ENCODE measurements at regions not wholly inside any gene's neighbourhood (a gene's known extent, or its start where the extent isn't known, plus 50 kb on each side); places are given as distances from the start of the nearest gene placed in this dataset.

DNA sequence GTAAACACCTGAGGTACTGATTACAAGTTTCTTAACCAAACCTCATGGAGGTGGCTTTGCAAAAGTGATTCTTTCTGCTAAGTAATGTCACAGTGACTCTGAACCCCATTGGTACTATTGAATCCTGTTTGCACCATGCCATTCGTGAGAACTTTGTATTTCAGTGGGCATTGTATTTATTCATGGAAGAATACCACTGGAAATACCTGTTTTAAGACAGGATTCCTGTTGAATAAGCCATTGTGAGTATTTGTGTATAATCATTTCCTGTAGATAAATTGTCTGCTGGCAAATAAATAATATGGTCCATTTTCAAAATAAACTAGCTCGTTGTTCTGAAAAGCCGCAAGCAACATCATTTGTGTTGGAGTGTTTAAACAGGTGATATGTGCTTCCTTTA, 136.4 kb upstream of the GUCY1A1 start:
- H3K27me3 ChIP-seq (replicated peaks; ENCODE audit: control insufficient read depth, insufficient read depth, low read length) = no peaks in the 10 kb centered on the region
- no peak overlapping the region for H3K4me3 ChIP-seq (ENCODE audit: low read length)
- H3K9me3 ChIP-seq (ENCODE audit: control insufficient read depth, low read length) = no peaks in the 10 kb centered on the region
- peaks cover 14% of the 10 kb centered on the region for H3K4me1 ChIP-seq (ENCODE audit: control insufficient read depth, insufficient read depth, low read length)
- DNase-seq (ENCODE audit: low read depth) = no peak
- H3K9ac ChIP-seq (ENCODE audit: low read length) = no peak overlapping the region
- no peaks in the 10 kb centered on the region for H3K36me3 ChIP-seq (ENCODE audit: control insufficient read depth, insufficient read depth, low read length, severe bottlenecking)

- Histone ChIP-seq H3K9ac (ENCODE audit: low read length) (no peak overlapping the region), H3K4me3 (ENCODE audit: low read length) (no peak overlapping the region), H3K4me1 (ENCODE audit: control insufficient read depth, insufficient read depth, low read length) (peaks cover 14% of the 10 kb centered on the region), H3K9me3 (ENCODE audit: control insufficient read depth, low read length) (no peaks in the 10 kb centered on the region), H3K36me3 (ENCODE audit: control insufficient read depth, insufficient read depth, low read length, severe bottlenecking) (no peaks in the 10 kb centered on the region), H3K27me3 (replicated peaks; ENCODE audit: control insufficient read depth, insufficient read depth, low read length) (no peaks in the 10 kb centered on the region)
- no peak for DNase-seq (ENCODE audit: low read depth)
Observed at GRCh38 chr4:155529716-155530115, 136.9 kb upstream of the GUCY1A1 start.

- DNase-seq (ENCODE audit: low read depth) = peak; percentile 32
- no peaks in the 10 kb centered on the region for H3K9me3 ChIP-seq (ENCODE audit: control insufficient read depth, low read length)
- no peaks in the 10 kb centered on the region for H3K27me3 ChIP-seq (replicated peaks; ENCODE audit: control insufficient read depth, insufficient read depth, low read length)
- H3K9ac ChIP-seq (ENCODE audit: low read length) = no peak overlapping the region
- H3K4me1 ChIP-seq (ENCODE audit: control insufficient read depth, insufficient read depth, low read length) = peaks cover 14% of the 10 kb centered on the region
- no peaks in the 10 kb centered on the region for H3K36me3 ChIP-seq (ENCODE audit: control insufficient read depth, insufficient read depth, low read length, severe bottlenecking)
- H3K4me3 ChIP-seq (ENCODE audit: low read length) = no peak overlapping the region
Observed at GRCh38 chr4:155529272-155529671, 137.4 kb upstream of the GUCY1A1 start.

DNA sequence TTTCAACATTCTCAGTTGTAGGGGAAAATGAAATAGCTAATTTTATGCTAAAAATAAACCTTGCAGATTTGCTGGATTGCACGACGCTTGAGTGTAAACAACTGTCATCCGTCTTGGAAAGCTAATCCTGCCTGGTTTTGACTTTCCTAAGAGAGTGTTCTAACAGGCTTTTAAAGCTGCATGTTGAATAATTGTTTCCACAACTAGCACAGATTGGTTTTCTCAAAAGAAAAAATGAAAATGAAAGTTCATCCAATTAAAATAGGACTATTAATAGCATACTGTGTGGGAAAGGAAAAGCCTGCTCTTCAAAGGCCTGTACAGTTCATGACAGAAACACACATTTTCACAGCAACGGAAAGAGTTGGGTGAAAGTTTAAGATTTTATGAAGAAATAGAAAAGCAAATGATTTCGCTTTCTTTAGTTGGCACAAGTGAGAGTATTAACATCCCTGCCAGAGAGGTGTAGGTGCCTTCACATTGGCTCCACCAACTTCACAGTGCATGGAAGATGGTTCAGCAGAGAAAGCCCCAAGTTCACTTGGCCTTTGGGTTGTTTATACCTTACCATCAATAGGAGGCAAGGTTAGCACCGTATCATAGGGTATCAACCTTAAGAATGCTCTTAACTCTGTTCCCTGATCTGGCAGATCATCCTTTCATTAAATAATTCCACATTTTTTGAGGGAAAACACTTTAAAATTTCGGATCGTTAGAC, 140.0 kb upstream of the GUCY1A1 start:
- no peaks in the 10 kb centered on the region for H3K27me3 ChIP-seq (replicated peaks; ENCODE audit: control insufficient read depth, insufficient read depth, low read length)
- H3K9me3 ChIP-seq (ENCODE audit: control insufficient read depth, low read length) = peaks cover 2% of the 10 kb centered on the region
- peaks cover 14% of the 10 kb centered on the region for H3K4me1 ChIP-seq (ENCODE audit: control insufficient read depth, insufficient read depth, low read length)
- no peaks in the 10 kb centered on the region for H3K36me3 ChIP-seq (ENCODE audit: control insufficient read depth, insufficient read depth, low read length, severe bottlenecking)
- H3K4me3 ChIP-seq (ENCODE audit: low read length) = peak overlapping the region; percentile 63
- H3K9ac ChIP-seq (ENCODE audit: low read length) = peak overlapping the region; percentile 75
- peak; percentile 61 for DNase-seq (ENCODE audit: low read depth)

DNA sequence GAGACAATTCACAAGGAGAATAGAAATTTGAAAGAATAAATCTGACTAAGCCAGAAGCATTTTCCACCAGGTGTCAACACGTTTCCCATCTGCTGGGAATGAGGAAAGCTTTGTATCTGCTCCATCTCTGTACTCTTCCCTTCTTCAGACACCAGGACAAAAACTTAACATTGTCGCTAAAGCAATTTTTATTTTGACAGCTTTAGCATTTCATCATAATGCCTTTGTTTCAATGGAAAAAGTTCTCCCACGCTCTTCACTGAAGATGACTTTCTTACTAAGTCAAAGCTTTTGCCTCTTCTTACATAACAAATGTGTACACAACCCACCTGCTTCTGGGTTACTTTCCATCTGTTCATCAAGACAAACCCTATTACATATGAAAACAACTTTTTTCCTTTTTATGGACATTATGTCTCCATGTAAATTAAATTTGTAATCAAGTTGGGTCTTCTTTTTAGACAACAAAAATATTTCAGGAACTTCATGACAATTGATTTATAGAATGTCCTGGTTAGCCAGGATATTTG, 141.7 kb upstream of the GUCY1A1 start:
- H3K4me3 ChIP-seq (ENCODE audit: low read length) = no peak overlapping the region
- no peak for DNase-seq (ENCODE audit: low read depth)
- H3K36me3 ChIP-seq (ENCODE audit: control insufficient read depth, insufficient read depth, low read length, severe bottlenecking) = no peaks in the 10 kb centered on the region
- H3K9me3 ChIP-seq (ENCODE audit: control insufficient read depth, low read length) = peaks cover 9% of the 10 kb centered on the region
- no peak overlapping the region for H3K9ac ChIP-seq (ENCODE audit: low read length)
- H3K4me1 ChIP-seq (ENCODE audit: control insufficient read depth, insufficient read depth, low read length) = peaks cover 14% of the 10 kb centered on the region
- no peaks in the 10 kb centered on the region for H3K27me3 ChIP-seq (replicated peaks; ENCODE audit: control insufficient read depth, insufficient read depth, low read length)

DNA sequence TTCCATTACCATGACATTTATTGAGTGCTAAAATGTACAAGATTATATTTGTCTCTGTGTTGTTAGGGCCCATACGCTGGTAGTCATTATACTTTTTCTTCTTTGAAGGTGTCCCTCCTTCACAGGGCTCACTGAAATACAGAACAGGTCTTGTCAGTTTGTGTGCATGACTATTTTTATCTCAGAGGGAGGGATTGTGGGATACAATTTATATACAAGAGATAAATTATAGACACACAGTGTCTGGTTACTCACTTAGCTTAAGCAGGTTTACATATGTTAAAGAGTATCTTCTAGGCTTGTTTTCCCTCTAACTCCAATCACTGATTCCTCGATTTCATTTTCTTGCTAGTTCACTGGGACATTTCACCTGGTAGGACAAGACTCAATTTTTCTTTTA, 143.3 kb upstream of the GUCY1A1 start:
- Histone ChIP-seq H3K4me3 (ENCODE audit: low read length) (no peak overlapping the region), H3K27me3 (replicated peaks; ENCODE audit: control insufficient read depth, insufficient read depth, low read length) (no peaks in the 10 kb centered on the region), H3K9ac (ENCODE audit: low read length) (no peak overlapping the region), H3K9me3 (ENCODE audit: control insufficient read depth, low read length) (peaks cover 9% of the 10 kb centered on the region), H3K36me3 (ENCODE audit: control insufficient read depth, insufficient read depth, low read length, severe bottlenecking) (no peaks in the 10 kb centered on the region), H3K4me1 (ENCODE audit: control insufficient read depth, insufficient read depth, low read length) (peaks cover 14% of the 10 kb centered on the region)
- DNase-seq (ENCODE audit: low read depth) = no peak

DNA sequence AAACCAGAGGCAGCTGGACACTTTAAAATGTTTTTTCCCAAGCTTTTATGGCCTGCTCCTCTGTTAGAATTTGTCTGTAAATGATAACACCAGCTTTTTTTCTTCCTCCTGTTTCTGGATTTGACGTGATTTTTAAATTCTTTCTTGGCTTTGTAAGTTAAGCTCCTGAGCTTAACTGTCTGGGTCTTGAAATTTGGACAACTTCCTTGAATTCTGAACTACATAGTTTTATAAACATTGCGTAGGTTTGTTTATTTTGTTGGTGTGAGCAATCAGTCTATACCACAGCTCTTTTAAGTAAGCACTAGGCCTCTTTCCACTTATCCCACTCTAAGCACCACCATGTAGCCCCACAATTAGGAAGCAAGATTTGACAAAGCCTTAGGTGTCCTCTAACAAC, 144.4 kb upstream of the GUCY1A1 start:
- peak; percentile 77 for DNase-seq (ENCODE audit: low read depth)
- no peaks in the 10 kb centered on the region for H3K27me3 ChIP-seq (replicated peaks; ENCODE audit: control insufficient read depth, insufficient read depth, low read length)

GRCh38 chr4:155521382-155521781, 144.6 kb upstream of the MAP9 start:
- Histone ChIP-seq H3K9me3 (ENCODE audit: control insufficient read depth, low read length) (peaks cover 9% of the 10 kb centered on the region), H3K36me3 (ENCODE audit: control insufficient read depth, insufficient read depth, low read length, severe bottlenecking) (no peaks in the 10 kb centered on the region), H3K27me3 (replicated peaks; ENCODE audit: control insufficient read depth, insufficient read depth, low read length) (no peaks in the 10 kb centered on the region), H3K4me3 (ENCODE audit: low read length) (no peak overlapping the region), H3K9ac (ENCODE audit: low read length) (no peak overlapping the region), H3K4me1 (ENCODE audit: control insufficient read depth, insufficient read depth, low read length) (peaks cover 7% of the 10 kb centered on the region)
- DNase-seq (ENCODE audit: low read depth) = no peak

More for the DNA sequence above, 144.4 kb upstream of the GUCY1A1 start:
- Histone ChIP-seq H3K9me3 (ENCODE audit: control insufficient read depth, low read length) (peaks cover 9% of the 10 kb centered on the region), H3K4me1 (ENCODE audit: control insufficient read depth, insufficient read depth, low read length) (peaks cover 14% of the 10 kb centered on the region), H3K4me3 (ENCODE audit: low read length) (no peak overlapping the region), H3K9ac (ENCODE audit: low read length) (no peak overlapping the region), H3K36me3 (ENCODE audit: control insufficient read depth, insufficient read depth, low read length, severe bottlenecking) (no peaks in the 10 kb centered on the region)

GRCh38 chr4:155515444-155516075, 138.8 kb upstream of the MAP9 start:
- no peaks in the 10 kb centered on the region for H3K9me3 ChIP-seq (ENCODE audit: control insufficient read depth, low read length)
- H3K4me3 ChIP-seq (ENCODE audit: low read length) = no peak overlapping the region
- peaks cover 7% of the 10 kb centered on the region for H3K4me1 ChIP-seq (ENCODE audit: control insufficient read depth, insufficient read depth, low read length)
- no peaks in the 10 kb centered on the region for H3K27me3 ChIP-seq (replicated peaks; ENCODE audit: control insufficient read depth, insufficient read depth, low read length)
- H3K9ac ChIP-seq (ENCODE audit: low read length) = no peak overlapping the region
- DNase-seq (ENCODE audit: low read depth) = no peak
- H3K36me3 ChIP-seq (ENCODE audit: control insufficient read depth, insufficient read depth, low read length, severe bottlenecking) = no peaks in the 10 kb centered on the region

DNA sequence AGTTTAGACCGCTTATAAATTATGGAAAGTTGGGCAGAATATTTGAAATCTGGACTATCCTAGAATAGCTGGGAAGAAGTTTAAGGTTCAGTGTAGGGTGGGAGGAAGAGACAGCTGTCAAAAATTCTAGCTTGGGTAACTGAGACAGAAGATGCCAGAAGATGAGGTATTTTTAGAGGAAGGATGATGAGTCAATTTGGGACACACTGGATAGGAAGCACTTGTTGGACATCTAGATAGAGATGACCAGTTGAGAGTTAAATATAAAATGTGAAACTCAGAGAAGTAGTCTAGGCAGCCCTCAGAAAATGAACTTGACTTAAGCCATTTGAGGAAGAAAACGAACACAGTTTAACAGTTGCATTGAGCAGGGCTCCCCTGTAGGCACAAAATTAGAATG, 137.9 kb upstream of the MAP9 start:
- Histone ChIP-seq H3K9ac (ENCODE audit: low read length) (no peak overlapping the region), H3K4me1 (ENCODE audit: control insufficient read depth, insufficient read depth, low read length) (peaks cover 14% of the 10 kb centered on the region), H3K9me3 (ENCODE audit: control insufficient read depth, low read length) (no peaks in the 10 kb centered on the region), H3K27me3 (replicated peaks; ENCODE audit: control insufficient read depth, insufficient read depth, low read length) (no peaks in the 10 kb centered on the region), H3K36me3 (ENCODE audit: control insufficient read depth, insufficient read depth, low read length, severe bottlenecking) (no peaks in the 10 kb centered on the region), H3K4me3 (ENCODE audit: low read length) (no peak overlapping the region)
- no peak for DNase-seq (ENCODE audit: low read depth)

DNA sequence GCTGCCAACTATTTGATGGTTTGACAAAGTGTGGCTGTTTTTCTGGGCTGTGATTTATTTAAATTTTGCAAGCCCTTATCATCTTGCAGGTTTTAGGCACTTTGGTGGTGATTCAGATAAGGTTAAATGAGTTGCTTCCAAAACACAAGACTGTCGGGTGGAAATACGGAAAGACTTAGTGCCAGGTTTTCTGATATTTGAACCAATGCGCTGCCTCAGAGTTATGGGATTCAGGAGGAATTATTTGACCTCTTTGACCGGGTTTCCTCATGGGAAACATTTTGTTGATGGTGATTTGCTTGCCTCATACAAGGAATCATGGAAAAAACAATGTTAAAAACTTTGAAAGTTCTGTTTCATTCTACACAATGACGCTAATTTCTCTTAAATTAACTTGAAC, 136.1 kb upstream of the MAP9 start:
- no peak for DNase-seq (ENCODE audit: low read depth)
- H3K9ac ChIP-seq (ENCODE audit: low read length) = no peak overlapping the region
- no peaks in the 10 kb centered on the region for H3K9me3 ChIP-seq (ENCODE audit: control insufficient read depth, low read length)
- H3K27me3 ChIP-seq (replicated peaks; ENCODE audit: control insufficient read depth, insufficient read depth, low read length) = no peaks in the 10 kb centered on the region
- H3K4me3 ChIP-seq (ENCODE audit: low read length) = no peak overlapping the region
- no peaks in the 10 kb centered on the region for H3K36me3 ChIP-seq (ENCODE audit: control insufficient read depth, insufficient read depth, low read length, severe bottlenecking)
- peaks cover 18% of the 10 kb centered on the region for H3K4me1 ChIP-seq (ENCODE audit: control insufficient read depth, insufficient read depth, low read length)
